NCI-H146 (cell line): ENCODE measurements at regions not wholly inside any gene's neighbourhood (a gene's known extent, or its start where the extent isn't known, plus 50 kb on each side); places are given as distances from the start of the nearest gene placed in this dataset.
"Not testable (repeated sequence)": the region's sequence is repeated elsewhere in the genome, so short reads cannot be mapped to it uniquely, and the experiment has no call there.

Source experiments
- DNase-seq: peaks from one replicate; lab custom pipeline; 2025; lab: John Stamatoyannopoulos, UW

GRCh38 chr4:14919785-14920184 is 82.5 kb upstream of the CPEB2 start:
- no peak for DNase-seq

GRCh38 chr4:14920237-14920636 is 82.0 kb upstream of the CPEB2 start:
- DNase-seq, result no peak

DNA sequence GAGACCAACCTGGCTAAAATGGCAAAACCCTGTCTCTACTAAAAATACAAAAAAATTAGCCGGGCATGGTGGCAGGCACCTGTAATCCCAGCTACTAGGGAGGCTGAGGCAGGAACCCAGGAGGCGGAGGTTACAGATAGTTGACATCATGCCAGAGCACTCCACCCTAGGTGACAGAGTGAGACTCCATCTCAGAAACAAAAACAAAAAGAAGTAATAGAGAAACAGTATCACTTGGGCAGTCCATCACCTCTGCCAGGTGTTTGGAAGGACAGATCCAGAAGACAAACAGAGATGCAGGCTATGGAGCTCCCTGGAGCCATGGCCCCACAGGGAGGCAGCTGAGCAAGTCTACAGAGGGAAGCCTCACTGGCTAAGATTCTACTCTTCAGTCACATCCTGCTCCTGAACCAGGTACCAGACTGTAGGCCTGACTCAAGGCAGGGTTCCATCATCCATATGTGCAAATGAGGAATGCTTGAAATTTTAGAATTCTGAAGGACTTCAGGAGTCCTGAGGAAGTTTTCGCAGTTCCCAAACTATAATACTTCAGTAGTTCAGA is 81.4 kb upstream of the CPEB2 start:
- DNase-seq, result no peak

- not testable (repeated sequence) for DNase-seq
These were observed 80.5 kb upstream of the CPEB2 start for GRCh38 chr4:14921781-14922180.

- DNase-seq, result no peak
These were observed 78.0 kb upstream of the CPEB2 start for GRCh38 chr4:14924076-14924811.

- no peak for DNase-seq
These were observed 77.4 kb upstream of the CPEB2 start for GRCh38 chr4:14924812-14925344.

- no peak for DNase-seq
These were observed 76.8 kb upstream of the CPEB2 start for GRCh38 chr4:14925471-14925870.

GRCh38 chr4:14926368-14926767 is 75.9 kb upstream of the CPEB2 start:
- no peak for DNase-seq

GRCh38 chr4:14928035-14928434 is 74.2 kb upstream of the CPEB2 start:
- no peak for DNase-seq

DNA sequence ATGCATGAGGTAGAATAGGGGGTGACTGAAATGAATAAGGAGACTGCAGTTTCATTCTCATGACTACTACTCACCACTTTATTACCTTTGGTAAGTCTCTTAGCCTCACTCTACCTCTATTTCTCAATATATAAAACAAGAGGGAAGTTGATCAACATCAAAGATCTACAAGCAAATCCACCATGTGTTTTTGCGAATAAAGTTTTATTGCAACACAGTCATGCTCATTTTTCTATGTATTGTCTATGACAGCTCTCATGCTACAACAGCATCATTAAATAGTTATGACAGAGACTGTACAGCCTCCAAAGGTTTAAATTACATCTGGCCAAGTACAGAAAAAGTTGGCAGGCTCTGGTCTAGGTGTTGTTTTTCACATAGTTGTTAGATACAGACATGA is 72.6 kb upstream of the CPEB2 start:
- DNase-seq, result no peak

GRCh38 chr4:14934704-14935390 is 67.4 kb upstream of the CPEB2 start:
- DNase-seq, result no peak

- DNase-seq, result no peak
These were observed 58.5 kb upstream of the CPEB2 start for GRCh38 chr4:14943749-14944148.

DNA sequence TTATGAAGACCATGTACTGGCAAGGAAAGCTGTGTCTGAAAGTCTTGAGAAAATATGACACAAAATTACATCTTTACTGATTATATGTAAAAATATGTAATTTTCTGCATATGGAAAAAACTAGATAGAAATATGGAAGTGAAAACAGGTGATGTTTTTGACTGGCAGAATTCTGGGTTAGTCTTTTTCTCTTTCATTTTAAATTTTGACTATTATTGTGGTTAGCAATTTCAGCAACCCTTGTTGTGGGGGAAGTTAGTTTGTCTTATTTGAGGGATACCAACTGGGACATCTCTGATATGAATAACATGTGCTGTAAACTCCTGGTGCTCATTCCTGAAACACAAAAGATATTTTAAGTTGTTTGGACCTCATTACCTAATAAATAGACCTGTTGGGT is 49.9 kb upstream of the CPEB2 start:
- no peak for DNase-seq
